Parathyroid adenoma (tissue), 2 donors: ENCODE measurements at regions not wholly inside any gene's neighbourhood (a gene's known extent, or its start where the extent isn't known, plus 50 kb on each side); places are given as distances from the start of the nearest gene placed in this dataset.

Experiments used
- H2AFZ ChIP-seq: fragments of 300-600 bp; sonication (generic); one replicate; pipeline ENCODE4 v1.7.0; 2017; ENCODE audit warnings: antibody characterized with exemption, mild to moderate bottlenecking
- H3K27ac ChIP-seq: fragments of 300-600 bp; sonication (generic); one replicate; pipeline ENCODE4 v1.7.0; 2017
- H3K27me3 ChIP-seq: fragments of 300-600 bp; sonication (generic); one replicate; pipeline ENCODE4 v1.7.0; 2017; ENCODE audit warnings: low read length; ENCODE audit not compliant: control insufficient read depth, insufficient read depth
- H3K36me3 ChIP-seq: fragments of 300-600 bp; sonication (generic); one replicate; pipeline ENCODE4 v1.7.0; 2017; ENCODE audit warnings: low read length; ENCODE audit not compliant: control insufficient read depth, insufficient read depth
- H3K4me1 ChIP-seq: fragments of 300-600 bp; sonication (generic); one replicate; pipeline ENCODE4 v1.7.0; 2017; ENCODE audit warnings: control low read depth
- H3K4me2 ChIP-seq: fragments of 300-600 bp; sonication (generic); one replicate; pipeline ENCODE4 v1.7.0; 2017; ENCODE audit warnings: low read length
- H3K4me3 ChIP-seq: fragments of 300-600 bp; sonication (generic); one replicate; pipeline ENCODE4 v1.7.0; 2017; ENCODE audit warnings: low read depth, low read length
- H3K79me2 ChIP-seq: fragments of 300-600 bp; sonication (generic); one replicate; pipeline ENCODE4 v1.7.0; 2017; ENCODE audit warnings: control low read depth
- H3K9ac ChIP-seq: fragments of 300-600 bp; sonication (generic); one replicate; pipeline ENCODE4 v1.7.0; 2017; ENCODE audit warnings: mild to moderate bottlenecking
- H3K9me3 ChIP-seq: fragments of 300-600 bp; sonication (generic); one replicate; pipeline ENCODE4 v1.7.0; 2017; ENCODE audit warnings: low read length; ENCODE audit not compliant: control insufficient read depth
- TF ChIP-seq, protein P1 (sequence below): fragments of 300-600 bp; sonication (generic); IDR thresholded peaks from one replicate; pipeline ENCODE4 v1.7.0; 2017; ENCODE audit warnings: antibody characterized with exemption, mild to moderate bottlenecking
- donor health status: primary hyperparathyroidism.

- no peak overlapping the region for H2AFZ ChIP-seq
- no peaks in the 10 kb centered on the region for H3K36me3 ChIP-seq
- no peaks in the 10 kb centered on the region for H3K27me3 ChIP-seq
- no peak overlapping the region for H3K4me3 ChIP-seq
- H3K9ac ChIP-seq = no peak overlapping the region
- TF ChIP-seq, protein P1, sequence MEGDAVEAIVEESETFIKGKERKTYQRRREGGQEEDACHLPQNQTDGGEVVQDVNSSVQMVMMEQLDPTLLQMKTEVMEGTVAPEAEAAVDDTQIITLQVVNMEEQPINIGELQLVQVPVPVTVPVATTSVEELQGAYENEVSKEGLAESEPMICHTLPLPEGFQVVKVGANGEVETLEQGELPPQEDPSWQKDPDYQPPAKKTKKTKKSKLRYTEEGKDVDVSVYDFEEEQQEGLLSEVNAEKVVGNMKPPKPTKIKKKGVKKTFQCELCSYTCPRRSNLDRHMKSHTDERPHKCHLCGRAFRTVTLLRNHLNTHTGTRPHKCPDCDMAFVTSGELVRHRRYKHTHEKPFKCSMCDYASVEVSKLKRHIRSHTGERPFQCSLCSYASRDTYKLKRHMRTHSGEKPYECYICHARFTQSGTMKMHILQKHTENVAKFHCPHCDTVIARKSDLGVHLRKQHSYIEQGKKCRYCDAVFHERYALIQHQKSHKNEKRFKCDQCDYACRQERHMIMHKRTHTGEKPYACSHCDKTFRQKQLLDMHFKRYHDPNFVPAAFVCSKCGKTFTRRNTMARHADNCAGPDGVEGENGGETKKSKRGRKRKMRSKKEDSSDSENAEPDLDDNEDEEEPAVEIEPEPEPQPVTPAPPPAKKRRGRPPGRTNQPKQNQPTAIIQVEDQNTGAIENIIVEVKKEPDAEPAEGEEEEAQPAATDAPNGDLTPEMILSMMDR = no peak
- no peak overlapping the region for H3K4me2 ChIP-seq
- H3K9me3 ChIP-seq = no peaks in the 10 kb centered on the region
- H3K4me1 ChIP-seq = no peaks in the 10 kb centered on the region
- no peaks in the 10 kb centered on the region for H3K79me2 ChIP-seq
- no peak overlapping the region for H3K27ac ChIP-seq
Observed at GRCh38 chr20:17827759-17828559, 128.2 kb downstream of the BANF2 start.

DNA sequence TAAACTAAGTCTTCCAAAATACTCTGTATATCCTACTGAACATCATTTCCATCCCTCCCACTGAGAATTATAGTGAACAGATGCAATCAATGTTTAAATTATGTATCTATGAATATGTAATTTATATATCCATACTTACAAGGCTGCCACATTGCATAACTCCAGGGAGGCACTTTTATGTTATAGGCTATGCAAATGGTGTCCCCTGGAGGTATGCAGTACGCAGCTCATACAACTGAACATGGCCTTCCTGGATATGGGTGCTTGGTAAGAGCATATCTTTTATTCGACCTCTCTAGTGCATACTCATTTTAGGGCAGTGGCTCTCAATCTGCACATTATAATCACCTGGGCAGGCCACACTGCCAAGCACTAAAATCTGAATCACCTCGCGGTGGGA is 127.3 kb downstream of the BANF2 start:
- H3K79me2 ChIP-seq = no peaks in the 10 kb centered on the region
- H3K4me1 ChIP-seq = no peaks in the 10 kb centered on the region
- H3K27ac ChIP-seq = no peak overlapping the region
- TF ChIP-seq, protein P1 = no peak
- H3K9ac ChIP-seq = no peak overlapping the region
- H3K4me2 ChIP-seq = no peak overlapping the region
- H3K9me3 ChIP-seq = no peaks in the 10 kb centered on the region
- H2AFZ ChIP-seq = no peak overlapping the region
- no peaks in the 10 kb centered on the region for H3K36me3 ChIP-seq
- H3K4me3 ChIP-seq = no peak overlapping the region
- no peaks in the 10 kb centered on the region for H3K27me3 ChIP-seq

- TF ChIP-seq, protein P1 = no peak
- no peaks in the 10 kb centered on the region for H3K27me3 ChIP-seq
- H3K4me3 ChIP-seq = no peak overlapping the region
- H3K4me2 ChIP-seq = no peak overlapping the region
- H3K4me1 ChIP-seq = no peaks in the 10 kb centered on the region
- peak overlapping the region; percentile 55 for H3K27ac ChIP-seq
- H3K9ac ChIP-seq = no peak overlapping the region
- no peaks in the 10 kb centered on the region for H3K79me2 ChIP-seq
- H2AFZ ChIP-seq = no peak overlapping the region
- H3K9me3 ChIP-seq = no peaks in the 10 kb centered on the region
- H3K36me3 ChIP-seq = no peaks in the 10 kb centered on the region
Observed at GRCh38 chr20:17825960-17826843, 126.4 kb downstream of the BANF2 start.

DNA sequence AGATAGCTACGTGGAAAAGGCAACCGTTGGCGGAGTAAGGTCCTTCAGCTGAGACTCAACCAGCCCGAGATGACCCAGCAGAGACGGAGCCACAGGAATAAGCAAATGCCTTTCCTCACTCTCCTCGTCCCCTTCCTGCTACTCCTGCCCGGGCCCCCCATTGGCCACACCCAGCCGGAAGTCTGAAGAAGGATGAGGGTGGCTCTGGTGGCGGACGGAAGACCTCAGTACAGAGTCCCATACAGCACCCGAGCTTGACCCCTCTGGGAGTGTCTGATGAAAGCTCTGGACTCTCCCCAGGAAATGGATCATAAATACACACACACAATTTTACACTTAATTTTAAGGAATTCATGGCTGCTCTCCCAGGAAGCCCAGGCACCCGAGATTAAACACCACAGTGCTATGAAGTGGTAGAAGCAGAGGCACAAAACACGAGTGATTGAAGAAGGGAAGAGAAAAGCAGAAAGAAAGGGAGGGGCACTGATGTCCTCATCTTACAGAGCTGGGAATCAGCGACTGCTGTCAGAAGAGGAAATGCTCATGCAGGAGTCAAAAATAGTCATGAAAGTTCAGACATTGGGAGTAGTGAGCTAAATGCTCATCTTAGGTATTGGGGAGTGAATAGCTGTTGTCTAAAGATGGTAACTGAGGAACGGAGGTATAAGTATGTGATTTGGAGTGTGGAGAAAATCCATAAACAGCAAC is 125.6 kb downstream of the BANF2 start:
- Histone ChIP-seq H2AFZ (no peak overlapping the region), H3K36me3 (no peaks in the 10 kb centered on the region), H3K9me3 (no peaks in the 10 kb centered on the region), H3K4me3 (no peak overlapping the region), H3K4me1 (no peaks in the 10 kb centered on the region), H3K9ac (no peak overlapping the region), H3K79me2 (no peaks in the 10 kb centered on the region), H3K27me3 (no peaks in the 10 kb centered on the region), H3K4me2 (no peak overlapping the region), H3K27ac (peak overlapping the region; percentile 55)
- TF ChIP-seq, protein P1 = no peak
